ENCODE measurements at regions not wholly inside any gene's neighbourhood (a gene's known extent, or its start where the extent isn't known, plus 50 kb on each side); places are given as distances from the start of the nearest gene placed in this dataset.

DNA sequence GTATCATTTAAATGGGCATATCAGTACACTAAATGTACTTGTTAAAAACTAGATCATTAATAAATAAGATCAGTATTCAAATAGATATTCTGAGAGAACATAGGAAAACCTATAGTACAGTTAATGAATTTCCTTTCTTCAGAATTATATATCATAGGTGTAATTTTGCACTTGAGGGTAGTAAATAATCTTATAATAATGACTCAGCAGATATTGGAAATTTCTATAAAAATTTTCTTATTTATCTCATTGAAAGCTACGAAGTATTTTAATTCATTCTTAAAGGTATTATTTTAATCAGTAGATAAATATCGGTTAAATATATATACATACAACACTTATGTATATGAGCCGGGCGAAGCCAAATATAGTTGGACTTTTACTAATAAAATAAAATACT, 300.9 kb upstream of the SOX2 start:
- H3K27ac ChIP-seq (ENCODE audit: low read length) = no peak overlapping the region
- no peaks in the 10 kb centered on the region for H3K4me1 ChIP-seq (ENCODE audit: control insufficient read depth, insufficient read depth, low read length)
- no peaks in the 10 kb centered on the region for H3K27me3 ChIP-seq (ENCODE audit: control insufficient read depth, insufficient read depth, low read length)
- no peaks in the 10 kb centered on the region for H3K9me3 ChIP-seq (replicated peaks; ENCODE audit: control insufficient read depth, low read depth, low read length)
- no peak overlapping the region for H3K4me3 ChIP-seq (ENCODE audit: low read length)
- H3K36me3 ChIP-seq (ENCODE audit: control insufficient read depth, insufficient read depth, low read length) = no peaks in the 10 kb centered on the region
- no peak for DNase-seq
- WGBS (ENCODE audit: insufficient coverage) = no CpG with 5 or more reads among the region's 4 CpGs

DNA sequence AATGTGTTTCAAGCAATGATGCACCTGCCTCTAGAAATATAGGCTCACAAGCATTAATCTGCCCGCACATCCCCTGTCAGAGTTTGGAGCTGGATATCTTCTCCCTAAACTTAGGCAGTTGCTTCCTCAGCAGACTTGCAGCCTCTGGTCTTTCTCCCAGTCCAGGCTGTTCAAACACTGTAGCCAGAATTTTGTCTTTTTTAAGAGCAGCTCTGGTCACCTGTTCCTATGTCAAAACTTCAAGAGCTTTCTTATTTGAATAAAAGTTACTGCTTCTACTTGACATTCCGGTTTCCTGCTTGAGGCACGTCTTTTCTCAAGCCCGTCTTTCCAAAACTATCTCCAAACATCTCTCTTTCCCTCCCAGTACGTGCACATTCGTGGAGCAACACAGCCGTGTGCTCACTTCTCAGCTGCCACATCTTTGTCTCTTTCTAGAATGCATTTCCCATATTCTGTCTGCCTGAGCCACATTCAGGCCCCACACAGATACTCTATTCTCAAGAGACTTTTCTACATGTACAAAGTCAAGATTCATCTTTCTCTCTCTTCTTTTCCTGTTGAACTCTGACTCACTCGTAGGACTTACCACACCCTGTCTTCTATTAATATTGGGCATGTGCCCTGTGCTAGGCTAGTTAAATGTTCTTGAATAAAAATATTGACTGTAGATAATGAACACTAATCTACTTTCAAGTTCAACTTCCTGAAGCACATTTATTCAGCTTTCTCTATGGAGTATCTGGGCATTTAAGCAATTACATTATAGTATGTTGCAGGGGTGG, 307.7 kb upstream of the SOX2 start:
- no peak for DNase-seq
- Histone ChIP-seq H3K4me1 (ENCODE audit: control insufficient read depth, insufficient read depth, low read length) (no peaks in the 10 kb centered on the region), H3K36me3 (ENCODE audit: control insufficient read depth, insufficient read depth, low read length) (no peaks in the 10 kb centered on the region), H3K9me3 (replicated peaks; ENCODE audit: control insufficient read depth, low read depth, low read length) (no peaks in the 10 kb centered on the region), H3K27ac (ENCODE audit: low read length) (no peak overlapping the region), H3K27me3 (ENCODE audit: control insufficient read depth, insufficient read depth, low read length) (no peaks in the 10 kb centered on the region), H3K4me3 (ENCODE audit: low read length) (no peak overlapping the region)
- 75% methylated on average over 7 of the region's 8 CpGs for WGBS (ENCODE audit: insufficient coverage)

DNA sequence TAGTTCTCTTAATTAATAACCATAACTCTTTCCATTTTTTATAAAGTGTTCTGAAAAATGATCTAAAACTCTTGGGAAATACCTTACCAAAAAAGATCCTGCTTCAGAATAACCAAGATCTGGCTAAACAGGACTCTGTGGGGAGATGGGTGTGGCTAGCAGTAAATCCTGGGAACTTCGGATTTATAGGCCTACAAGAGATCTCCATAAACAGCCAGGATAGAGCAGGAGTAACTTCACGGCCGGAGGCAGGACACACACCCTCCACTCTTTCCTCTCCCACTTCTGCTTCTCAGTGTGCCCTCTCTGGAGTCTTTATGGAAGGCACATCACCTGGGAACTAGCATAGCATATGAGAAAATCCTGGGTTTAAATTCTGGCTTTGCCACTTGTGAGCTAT, 309.4 kb upstream of the SOX2 start:
- WGBS (ENCODE audit: insufficient coverage) = no CpG with 5 or more reads among the region's 3 CpGs

DNA sequence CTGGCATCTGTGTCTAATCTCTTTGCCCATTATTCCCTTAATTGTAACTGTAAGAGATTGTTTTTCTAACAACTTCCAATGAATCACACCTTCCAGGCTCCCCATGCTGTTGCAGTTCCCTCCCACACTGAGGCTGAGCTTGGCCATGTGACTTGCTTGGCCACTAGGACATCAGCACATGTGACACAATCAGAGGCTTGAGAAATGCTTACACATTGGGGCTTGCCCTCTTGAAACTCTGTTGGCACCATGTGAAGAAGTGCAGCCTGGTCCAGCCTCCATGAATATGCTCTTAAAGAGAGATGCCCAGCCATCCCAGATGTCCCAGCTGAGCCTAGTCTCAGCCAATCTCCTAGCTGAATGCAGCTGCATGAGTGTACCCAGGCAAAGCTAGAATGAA, 326.8 kb upstream of the SOX2 start:
- H3K4me1 ChIP-seq (ENCODE audit: control insufficient read depth, insufficient read depth, low read length) = no peaks in the 10 kb centered on the region
- DNase-seq = no peak
- H3K27me3 ChIP-seq (ENCODE audit: control insufficient read depth, insufficient read depth, low read length) = no peaks in the 10 kb centered on the region
- H3K36me3 ChIP-seq (ENCODE audit: control insufficient read depth, insufficient read depth, low read length) = no peaks in the 10 kb centered on the region
- no peak overlapping the region for H3K27ac ChIP-seq (ENCODE audit: low read length)
- no peak overlapping the region for H3K4me3 ChIP-seq (ENCODE audit: low read length)
- no peaks in the 10 kb centered on the region for H3K9me3 ChIP-seq (replicated peaks; ENCODE audit: control insufficient read depth, low read depth, low read length)

More for the DNA sequence above, 309.4 kb upstream of the SOX2 start:
- H3K9me3 ChIP-seq (replicated peaks; ENCODE audit: control insufficient read depth, low read depth, low read length) = no peaks in the 10 kb centered on the region
- no peak overlapping the region for H3K4me3 ChIP-seq (ENCODE audit: low read length)
- H3K27ac ChIP-seq (ENCODE audit: low read length) = no peak overlapping the region
- no peaks in the 10 kb centered on the region for H3K27me3 ChIP-seq (ENCODE audit: control insufficient read depth, insufficient read depth, low read length)
- H3K36me3 ChIP-seq (ENCODE audit: control insufficient read depth, insufficient read depth, low read length) = no peaks in the 10 kb centered on the region
- H3K4me1 ChIP-seq (ENCODE audit: control insufficient read depth, insufficient read depth, low read length) = no peaks in the 10 kb centered on the region
- no peak for DNase-seq

DNA sequence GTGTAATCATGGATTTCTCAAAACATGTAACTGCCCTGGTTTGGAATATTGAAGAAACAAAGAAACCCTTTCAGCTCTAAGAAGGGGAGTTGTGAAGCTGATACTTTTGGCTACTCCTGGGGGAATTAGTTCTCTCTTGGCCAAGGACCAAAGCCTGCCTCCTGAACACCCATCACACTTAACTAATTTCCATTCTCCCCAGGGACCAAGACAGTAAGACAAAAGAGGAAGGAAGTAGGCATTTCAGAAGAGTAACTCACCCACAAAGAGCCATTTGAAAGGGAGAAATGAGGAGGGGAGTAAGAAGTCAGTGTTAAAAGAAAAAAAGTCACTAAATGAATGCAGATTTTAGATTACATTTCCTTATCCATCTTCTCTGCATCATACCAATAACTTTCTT, 328.0 kb upstream of the SOX2 start:
- Histone ChIP-seq H3K4me1 (ENCODE audit: control insufficient read depth, insufficient read depth, low read length) (no peaks in the 10 kb centered on the region), H3K4me3 (ENCODE audit: low read length) (no peak overlapping the region), H3K9me3 (replicated peaks; ENCODE audit: control insufficient read depth, low read depth, low read length) (no peaks in the 10 kb centered on the region), H3K27me3 (ENCODE audit: control insufficient read depth, insufficient read depth, low read length) (no peaks in the 10 kb centered on the region), H3K27ac (ENCODE audit: low read length) (no peak overlapping the region), H3K36me3 (ENCODE audit: control insufficient read depth, insufficient read depth, low read length) (no peaks in the 10 kb centered on the region)
- DNase-seq = no peak

DNA sequence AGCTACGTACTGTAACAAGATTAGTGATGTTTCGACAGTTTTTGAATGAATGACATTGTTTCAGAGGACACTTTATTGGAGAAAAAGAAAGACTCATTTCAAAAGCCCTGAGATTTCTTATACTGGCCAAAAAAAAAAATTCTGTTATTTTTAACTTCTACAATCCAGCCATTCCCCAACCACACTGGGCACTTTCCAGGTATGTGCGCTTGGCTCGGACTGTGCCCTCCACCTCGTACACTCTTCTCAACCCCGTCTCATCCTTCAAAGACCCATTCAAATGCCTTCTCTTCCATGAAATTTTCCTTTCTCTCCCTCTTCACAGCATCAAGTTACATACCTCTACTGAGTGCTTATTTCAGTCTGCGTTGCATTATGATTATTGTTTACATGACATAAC, 328.5 kb upstream of the SOX2 start:
- no peaks in the 10 kb centered on the region for H3K4me1 ChIP-seq (ENCODE audit: control insufficient read depth, insufficient read depth, low read length)
- no peak overlapping the region for H3K4me3 ChIP-seq (ENCODE audit: low read length)
- H3K9me3 ChIP-seq (replicated peaks; ENCODE audit: control insufficient read depth, low read depth, low read length) = no peaks in the 10 kb centered on the region
- DNase-seq = no peak
- no peak overlapping the region for H3K27ac ChIP-seq (ENCODE audit: low read length)
- 94% methylated on average over 4 of the region's 7 CpGs for WGBS (ENCODE audit: insufficient coverage)
- H3K27me3 ChIP-seq (ENCODE audit: control insufficient read depth, insufficient read depth, low read length) = no peaks in the 10 kb centered on the region
- H3K36me3 ChIP-seq (ENCODE audit: control insufficient read depth, insufficient read depth, low read length) = no peaks in the 10 kb centered on the region

DNA sequence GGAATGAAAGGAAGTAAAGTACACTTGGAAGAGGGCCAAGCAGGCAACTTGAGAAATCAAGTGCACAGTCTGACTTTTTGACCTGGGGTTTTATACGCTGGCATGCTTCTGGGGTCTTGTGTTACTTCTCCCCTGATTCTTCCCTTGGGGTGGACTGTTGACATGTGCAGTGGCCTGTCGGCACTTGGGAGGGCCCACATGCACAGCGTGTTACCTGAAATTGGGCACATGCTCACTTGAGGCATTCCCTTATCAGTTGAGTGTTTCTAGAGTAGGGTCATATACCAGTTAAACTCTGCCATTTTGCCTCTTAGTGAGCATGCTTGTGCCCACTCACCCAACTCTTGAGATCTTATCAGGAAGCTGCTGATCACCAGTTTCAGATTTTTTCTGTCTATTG, 329.1 kb upstream of the SOX2 start:
- H3K27me3 ChIP-seq (ENCODE audit: control insufficient read depth, insufficient read depth, low read length) = no peaks in the 10 kb centered on the region
- no peak overlapping the region for H3K4me3 ChIP-seq (ENCODE audit: low read length)
- no peaks in the 10 kb centered on the region for H3K9me3 ChIP-seq (replicated peaks; ENCODE audit: control insufficient read depth, low read depth, low read length)
- no peak for DNase-seq
- no peaks in the 10 kb centered on the region for H3K36me3 ChIP-seq (ENCODE audit: control insufficient read depth, insufficient read depth, low read length)
- H3K27ac ChIP-seq (ENCODE audit: low read length) = no peak overlapping the region
- 29% methylated on average over 3 of the region's 3 CpGs for WGBS (ENCODE audit: insufficient coverage)
- no peaks in the 10 kb centered on the region for H3K4me1 ChIP-seq (ENCODE audit: control insufficient read depth, insufficient read depth, low read length)

DNA sequence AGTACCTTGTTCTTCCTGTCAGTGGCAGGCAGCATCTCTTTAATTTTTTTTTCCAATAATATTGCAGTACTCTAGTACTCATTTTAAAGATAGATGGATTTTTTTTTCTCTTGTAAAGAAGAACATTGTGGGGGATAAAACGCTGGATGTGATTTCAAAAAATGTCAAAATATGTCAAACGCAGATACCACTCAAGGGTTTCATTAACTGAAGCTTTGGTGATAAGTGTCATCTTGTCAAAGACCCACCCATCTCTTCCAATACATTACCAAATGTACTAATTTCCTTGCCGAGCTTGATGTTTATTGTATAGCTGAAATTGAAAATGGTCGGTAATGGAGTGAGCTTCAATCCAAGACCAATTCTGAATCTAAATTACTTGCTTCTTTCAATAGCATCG, 332.4 kb upstream of the SOX2 start:
- no CpG with 5 or more reads among the region's 5 CpGs for WGBS (ENCODE audit: insufficient coverage)
- Histone ChIP-seq H3K27me3 (ENCODE audit: control insufficient read depth, insufficient read depth, low read length) (no peaks in the 10 kb centered on the region), H3K4me1 (ENCODE audit: control insufficient read depth, insufficient read depth, low read length) (no peaks in the 10 kb centered on the region), H3K4me3 (ENCODE audit: low read length) (no peak overlapping the region), H3K9me3 (replicated peaks; ENCODE audit: control insufficient read depth, low read depth, low read length) (no peaks in the 10 kb centered on the region), H3K27ac (ENCODE audit: low read length) (no peak overlapping the region), H3K36me3 (ENCODE audit: control insufficient read depth, insufficient read depth, low read length) (no peaks in the 10 kb centered on the region)
- no peak for DNase-seq

DNA sequence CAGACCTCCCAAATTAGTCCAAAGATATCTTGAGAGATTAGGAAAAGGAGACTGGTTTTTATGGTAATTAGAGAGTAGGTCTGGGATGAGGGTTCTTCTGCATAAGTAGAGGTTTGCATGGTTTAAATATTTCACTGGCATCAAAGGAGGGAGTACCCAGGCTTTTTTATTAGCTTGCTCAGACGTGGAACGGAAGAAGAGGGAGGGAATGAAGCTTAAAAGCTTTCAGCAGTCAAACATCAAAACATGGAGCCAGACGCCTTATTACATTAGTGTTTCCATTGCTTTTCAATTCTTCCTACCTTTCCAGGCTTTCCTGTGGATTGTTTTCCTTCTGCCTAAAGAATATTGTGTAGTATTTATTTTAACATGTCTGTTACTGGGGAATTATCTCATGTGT, 342.1 kb upstream of the SOX2 start:
- no peak for DNase-seq
- H3K36me3 ChIP-seq (ENCODE audit: control insufficient read depth, insufficient read depth, low read length) = no peaks in the 10 kb centered on the region
- WGBS (ENCODE audit: insufficient coverage) = no CpG with 5 or more reads among the region's 3 CpGs
- H3K4me1 ChIP-seq (ENCODE audit: control insufficient read depth, insufficient read depth, low read length) = no peaks in the 10 kb centered on the region
- H3K4me3 ChIP-seq (ENCODE audit: low read length) = no peak overlapping the region
- H3K9me3 ChIP-seq (replicated peaks; ENCODE audit: control insufficient read depth, low read depth, low read length) = no peaks in the 10 kb centered on the region
- H3K27me3 ChIP-seq (ENCODE audit: control insufficient read depth, insufficient read depth, low read length) = no peaks in the 10 kb centered on the region
- no peak overlapping the region for H3K27ac ChIP-seq (ENCODE audit: low read length)

DNA sequence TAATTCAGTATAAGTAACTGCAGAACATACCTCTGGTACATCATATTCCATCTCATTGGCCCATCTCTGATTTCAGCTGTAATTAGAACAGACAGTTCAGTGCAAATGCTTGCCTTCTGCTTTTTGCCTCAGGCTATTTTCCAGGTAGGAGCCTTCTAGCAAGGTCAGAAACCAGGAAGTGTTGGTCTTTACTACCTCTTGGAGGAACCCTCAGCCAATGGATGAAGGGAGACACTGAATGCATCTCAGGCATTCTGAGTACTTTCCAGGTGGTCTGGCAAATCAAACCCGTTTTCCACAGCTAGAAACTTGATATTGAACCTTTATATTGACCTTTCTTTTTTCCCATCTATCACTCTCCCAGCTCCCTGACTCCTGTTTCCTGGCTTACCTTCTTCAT, 348.5 kb upstream of the SOX2 start:
- H3K4me3 ChIP-seq (ENCODE audit: low read length) = no peak overlapping the region
- no peak overlapping the region for H3K27ac ChIP-seq (ENCODE audit: low read length)
- H3K9me3 ChIP-seq (replicated peaks; ENCODE audit: control insufficient read depth, low read depth, low read length) = no peaks in the 10 kb centered on the region
- no peaks in the 10 kb centered on the region for H3K36me3 ChIP-seq (ENCODE audit: control insufficient read depth, insufficient read depth, low read length)
- H3K4me1 ChIP-seq (ENCODE audit: control insufficient read depth, insufficient read depth, low read length) = no peaks in the 10 kb centered on the region
- no peak for DNase-seq
- no peaks in the 10 kb centered on the region for H3K27me3 ChIP-seq (ENCODE audit: control insufficient read depth, insufficient read depth, low read length)
- 40% methylated on average over 1 of the region's 1 CpG for WGBS (ENCODE audit: insufficient coverage)

DNA sequence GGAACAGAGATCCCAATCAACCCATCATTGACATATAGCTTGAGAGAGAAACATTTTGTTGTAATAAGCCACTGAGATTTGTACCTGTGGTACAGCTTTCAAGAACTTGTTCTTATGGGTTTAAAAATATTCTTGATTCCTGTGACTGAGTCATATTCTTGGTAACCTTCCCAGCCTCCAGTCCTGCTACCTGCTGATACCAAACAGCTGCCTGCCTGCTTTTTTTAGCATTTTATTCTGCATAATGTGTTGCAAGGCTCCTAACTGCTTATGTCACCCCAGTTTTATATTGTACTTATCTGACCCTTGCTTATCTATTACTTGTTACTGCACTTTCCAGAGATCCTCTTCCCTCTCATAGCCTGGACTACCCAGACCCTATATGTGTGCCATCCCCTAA, 349.3 kb upstream of the SOX2 start:
- no peak overlapping the region for H3K27ac ChIP-seq (ENCODE audit: low read length)
- no peaks in the 10 kb centered on the region for H3K4me1 ChIP-seq (ENCODE audit: control insufficient read depth, insufficient read depth, low read length)
- no peak for DNase-seq
- no peaks in the 10 kb centered on the region for H3K27me3 ChIP-seq (ENCODE audit: control insufficient read depth, insufficient read depth, low read length)
- no peaks in the 10 kb centered on the region for H3K36me3 ChIP-seq (ENCODE audit: control insufficient read depth, insufficient read depth, low read length)
- H3K4me3 ChIP-seq (ENCODE audit: low read length) = no peak overlapping the region
- no peaks in the 10 kb centered on the region for H3K9me3 ChIP-seq (replicated peaks; ENCODE audit: control insufficient read depth, low read depth, low read length)

Measured in muscle of leg (tissue), 3 donors.